ENCODE measurements at regions not wholly inside any gene's neighbourhood (a gene's known extent, or its start where the extent isn't known, plus 50 kb on each side); places are given as distances from the start of the nearest gene placed in this dataset.

GRCh38 chr5:109620651-109621050, 69.1 kb upstream of the MAN2A1 start (continued):
- no peak for TF ChIP-seq ZSCAN30 (tag by site-specific recombination; IDR thresholded peaks at IDR 0.05)
- no peak for TF ChIP-seq ZNF366 (tag by site-specific recombination; conservative IDR thresholded peaks at IDR 0.05)
- no peak for TF ChIP-seq CTCF (tag by site-specific recombination; IDR thresholded peaks at IDR 0.05)
- no peak for TF ChIP-seq ZNF571 (tag by site-specific recombination; IDR thresholded peaks at IDR 0.05)
- TF ChIP-seq PRDM10 (tag by site-specific recombination; IDR thresholded peaks at IDR 0.05): no peak
- no peak for TF ChIP-seq RBAK (tag by site-specific recombination; IDR thresholded peaks at IDR 0.05)
- no peak for TF ChIP-seq ZNF37A (tag by site-specific recombination; IDR thresholded peaks at IDR 0.05)

GRCh38 chr5:109619606-109620005, 70.1 kb upstream of the MAN2A1 start:
- H3K4me1 ChIP-seq (ENCODE audit: control insufficient read depth, insufficient read depth, low read length): no peaks in the 10 kb centered on the region
- ChIA-PET POLR2A (no interaction called here), CTCF (interaction anchor here (0.9 kb wide), 1 partner anchor 8 kb away, joined by 3 read pairs; no protein-coding TSS in a partner anchor)
- H3K9me3 ChIP-seq (ENCODE audit: control insufficient read depth, insufficient read depth, low read depth, low read length): no peaks in the 10 kb centered on the region
- H3K27ac ChIP-seq (ENCODE audit: extremely low read depth, low read depth, low read length): no peak overlapping the region
- TF ChIP-seq ZNF473 (tag by site-specific recombination; IDR thresholded peaks at IDR 0.05) (no peak), ZEB2 (tag by site-specific recombination; IDR thresholded peaks at IDR 0.05) (no peak), ZNF585B (tag by site-specific recombination; IDR thresholded peaks at IDR 0.05) (no peak), ZFHX2 (tag by site-specific recombination; conservative IDR thresholded peaks at IDR 0.05) (no peak), ZNF341 (tag by site-specific recombination; IDR thresholded peaks at IDR 0.05; ENCODE audit: low read depth) (no peak), ZSCAN30 (tag by site-specific recombination; IDR thresholded peaks at IDR 0.05) (no peak), ZNF548 (tag by site-specific recombination; IDR thresholded peaks at IDR 0.05) (no peak), ZNF133 (tag by site-specific recombination; IDR thresholded peaks at IDR 0.05) (no peak), ZNF155 (tag by site-specific recombination; IDR thresholded peaks at IDR 0.05) (no peak), ZNF121 (tag by site-specific recombination; IDR thresholded peaks at IDR 0.05) (no peak), EGR2 (tag by site-specific recombination; IDR thresholded peaks at IDR 0.05; ENCODE audit: low read depth) (no peak)
- H3K4me3 ChIP-seq (ENCODE audit: low read depth, low read length): no peak overlapping the region
- no peaks in the 10 kb centered on the region for H3K36me3 ChIP-seq (ENCODE audit: control insufficient read depth in 2 of 2, insufficient read depth in 1 of 2, low read length in 2 of 2)

GRCh38 chr5:109619021-109619460, 70.7 kb upstream of the MAN2A1 start:
- no peaks in the 10 kb centered on the region for H3K4me1 ChIP-seq (ENCODE audit: control insufficient read depth, insufficient read depth, low read length)
- H3K9me3 ChIP-seq (ENCODE audit: control insufficient read depth, insufficient read depth, low read depth, low read length): no peaks in the 10 kb centered on the region
- ChIA-PET POLR2A (no interaction called here), CTCF (no interaction called here)
- no peak overlapping the region for H3K4me3 ChIP-seq (ENCODE audit: low read depth, low read length)
- H3K27ac ChIP-seq (ENCODE audit: extremely low read depth, low read depth, low read length): no peak overlapping the region
- H3K36me3 ChIP-seq (ENCODE audit: control insufficient read depth in 2 of 2, insufficient read depth in 1 of 2, low read length in 2 of 2): no peaks in the 10 kb centered on the region
- TF ChIP-seq ZNF362 (tag by site-specific recombination; IDR thresholded peaks at IDR 0.05) (no peak), ZNF311 (tag by site-specific recombination; IDR thresholded peaks at IDR 0.05; ENCODE audit: borderline replicate concordance) (no peak), IKZF3 (tag by site-specific recombination; IDR thresholded peaks at IDR 0.05) (no peak), ZNF202 (tag by site-specific recombination; IDR thresholded peaks at IDR 0.05; ENCODE audit: borderline replicate concordance) (no peak), ZSCAN30 (tag by site-specific recombination; IDR thresholded peaks at IDR 0.05) (no peak), ZNF501 (tag by site-specific recombination; IDR thresholded peaks at IDR 0.05) (no peak), ZIC2 (tag by site-specific recombination; IDR thresholded peaks at IDR 0.05) (no peak), ZBTB11 (tag by site-specific recombination; conservative IDR thresholded peaks at IDR 0.05; ENCODE audit: low read depth) (no peak), ZNF510 (tag by site-specific recombination; IDR thresholded peaks at IDR 0.05; ENCODE audit: insufficient replicate concordance) (no peak), YY2 (tag by site-specific recombination; IDR thresholded peaks at IDR 0.05) (no peak)
